Neural crest cell (in vitro differentiated cells): ENCODE measurements at regions not wholly inside any gene's neighbourhood (a gene's known extent, or its start where the extent isn't known, plus 50 kb on each side); places are given as distances from the start of the nearest gene placed in this dataset.

ENCODE experiments used
- DNase-seq: peaks from one replicate; pipeline ENCODE4 v3.0.0; 2021; ENCODE audit warnings: low read depth, mixed read lengths, low spot score
- H3K27ac Mint-ChIP-seq: one replicate; pipeline ENCODE4 v1.8.0; 2021; ENCODE audit warnings: mild to moderate bottlenecking, mixed read lengths; ENCODE audit not compliant: unreplicated experiment
- H3K27me3 Mint-ChIP-seq: 2 replicates; pipeline ENCODE4 v1.8.0; 2021; ENCODE audit warnings: low read depth, mild to moderate bottlenecking, mixed read lengths
- H3K36me3 Mint-ChIP-seq: 2 replicates; pipeline ENCODE4 v1.8.0; 2021; ENCODE audit warnings: low read depth, mild to moderate bottlenecking, mixed read lengths
- H3K4me1 Mint-ChIP-seq: 2 replicates; pipeline ENCODE4 v1.8.0; 2021; ENCODE audit warnings: mixed read lengths
- H3K4me3 Mint-ChIP-seq: one replicate; pipeline ENCODE4 v1.8.0; 2021; ENCODE audit warnings: mild to moderate bottlenecking, mixed read lengths
- H3K9me3 Mint-ChIP-seq: 2 replicates; pipeline ENCODE4 v1.8.0; 2021; ENCODE audit warnings: mixed read lengths
- TF ChIP-seq, protein P1 (sequence below): fragments of 200-600 bp; sonication (generic); conservative IDR thresholded peaks from 2 replicates; pipeline ENCODE4 v1.5.0; 2021; ENCODE audit warnings: antibody characterized with exemption, mild to moderate bottlenecking

DNA sequence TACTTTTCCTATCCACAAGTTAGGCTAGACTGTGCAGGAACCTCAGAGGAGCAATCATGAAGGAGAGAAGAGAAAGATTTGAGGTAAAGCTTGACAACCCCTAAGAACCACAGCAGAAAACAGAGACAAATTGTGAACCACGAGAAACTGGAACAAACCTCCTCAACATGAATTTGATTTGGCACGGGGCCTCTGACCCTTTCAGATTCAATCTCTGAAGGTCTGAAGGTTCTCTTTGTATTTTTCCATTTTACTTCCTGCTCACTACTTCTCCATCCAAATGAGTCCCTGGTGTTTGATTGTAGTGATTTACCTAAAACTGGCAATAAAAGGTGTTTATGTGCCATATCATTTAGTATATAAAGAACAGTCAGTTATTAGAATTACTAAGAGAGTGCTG lies 126.1 kb upstream of the STXBP5 start:
- Mint-ChIP-seq H3K9me3 (no peaks in the 10 kb centered on the region), H3K27ac (no peak overlapping the region), H3K36me3 (no peaks in the 10 kb centered on the region), H3K27me3 (no peaks in the 10 kb centered on the region), H3K4me1 (peaks cover 8% of the 10 kb centered on the region), H3K4me3 (no peak overlapping the region)
- TF ChIP-seq, protein P1, sequence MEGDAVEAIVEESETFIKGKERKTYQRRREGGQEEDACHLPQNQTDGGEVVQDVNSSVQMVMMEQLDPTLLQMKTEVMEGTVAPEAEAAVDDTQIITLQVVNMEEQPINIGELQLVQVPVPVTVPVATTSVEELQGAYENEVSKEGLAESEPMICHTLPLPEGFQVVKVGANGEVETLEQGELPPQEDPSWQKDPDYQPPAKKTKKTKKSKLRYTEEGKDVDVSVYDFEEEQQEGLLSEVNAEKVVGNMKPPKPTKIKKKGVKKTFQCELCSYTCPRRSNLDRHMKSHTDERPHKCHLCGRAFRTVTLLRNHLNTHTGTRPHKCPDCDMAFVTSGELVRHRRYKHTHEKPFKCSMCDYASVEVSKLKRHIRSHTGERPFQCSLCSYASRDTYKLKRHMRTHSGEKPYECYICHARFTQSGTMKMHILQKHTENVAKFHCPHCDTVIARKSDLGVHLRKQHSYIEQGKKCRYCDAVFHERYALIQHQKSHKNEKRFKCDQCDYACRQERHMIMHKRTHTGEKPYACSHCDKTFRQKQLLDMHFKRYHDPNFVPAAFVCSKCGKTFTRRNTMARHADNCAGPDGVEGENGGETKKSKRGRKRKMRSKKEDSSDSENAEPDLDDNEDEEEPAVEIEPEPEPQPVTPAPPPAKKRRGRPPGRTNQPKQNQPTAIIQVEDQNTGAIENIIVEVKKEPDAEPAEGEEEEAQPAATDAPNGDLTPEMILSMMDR: no peak
- DNase-seq: no peak

DNA sequence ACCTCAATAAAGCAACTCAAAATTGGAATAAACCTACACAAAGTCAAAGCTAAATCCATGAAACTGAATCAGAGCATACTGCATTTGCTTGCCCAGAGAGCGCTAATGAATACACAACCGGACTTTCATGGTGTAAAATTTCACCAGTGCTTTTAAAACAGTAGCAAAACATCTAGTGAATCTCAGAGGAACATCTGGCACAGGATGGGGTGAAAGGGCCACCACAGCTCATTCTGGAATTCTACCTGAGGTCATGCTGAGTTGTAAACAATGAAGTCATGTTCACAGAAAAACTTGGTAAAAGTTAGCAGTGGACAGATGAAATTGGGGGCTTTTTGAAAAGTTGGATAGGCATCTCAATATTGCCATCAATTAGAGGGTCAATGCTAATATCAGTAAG lies 125.6 kb upstream of the STXBP5 start:
- Mint-ChIP-seq H3K4me1 (peaks cover 5% of the 10 kb centered on the region), H3K9me3 (no peaks in the 10 kb centered on the region), H3K27me3 (no peaks in the 10 kb centered on the region), H3K36me3 (no peaks in the 10 kb centered on the region), H3K27ac (no peak overlapping the region), H3K4me3 (no peak overlapping the region)
- TF ChIP-seq, protein P1: no peak
- no peak for DNase-seq

DNA sequence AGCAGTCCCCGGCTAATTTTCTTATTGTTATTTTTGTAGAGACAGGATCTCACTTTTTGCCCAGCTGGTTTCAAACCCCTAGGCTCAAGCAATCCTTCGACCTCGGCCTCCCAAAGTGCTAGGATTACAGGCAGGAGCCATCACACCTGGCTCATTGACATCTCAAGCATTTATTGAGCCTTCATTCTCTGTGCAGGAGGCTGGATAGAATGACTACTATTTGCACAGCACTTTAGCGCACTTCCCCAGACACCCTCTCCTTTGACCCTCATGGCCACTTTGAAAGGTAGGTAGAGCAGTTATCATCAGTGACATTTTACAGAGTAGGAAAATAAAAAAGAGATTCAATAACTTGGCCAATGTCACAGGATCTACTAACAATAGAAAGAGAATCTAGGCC lies 124.0 kb upstream of the STXBP5 start:
- Mint-ChIP-seq H3K36me3 (no peaks in the 10 kb centered on the region), H3K4me1 (peaks cover 3% of the 10 kb centered on the region), H3K4me3 (no peak overlapping the region), H3K27ac (no peak overlapping the region), H3K27me3 (no peaks in the 10 kb centered on the region), H3K9me3 (no peaks in the 10 kb centered on the region)
- DNase-seq: no peak
- TF ChIP-seq, protein P1: no peak

DNA sequence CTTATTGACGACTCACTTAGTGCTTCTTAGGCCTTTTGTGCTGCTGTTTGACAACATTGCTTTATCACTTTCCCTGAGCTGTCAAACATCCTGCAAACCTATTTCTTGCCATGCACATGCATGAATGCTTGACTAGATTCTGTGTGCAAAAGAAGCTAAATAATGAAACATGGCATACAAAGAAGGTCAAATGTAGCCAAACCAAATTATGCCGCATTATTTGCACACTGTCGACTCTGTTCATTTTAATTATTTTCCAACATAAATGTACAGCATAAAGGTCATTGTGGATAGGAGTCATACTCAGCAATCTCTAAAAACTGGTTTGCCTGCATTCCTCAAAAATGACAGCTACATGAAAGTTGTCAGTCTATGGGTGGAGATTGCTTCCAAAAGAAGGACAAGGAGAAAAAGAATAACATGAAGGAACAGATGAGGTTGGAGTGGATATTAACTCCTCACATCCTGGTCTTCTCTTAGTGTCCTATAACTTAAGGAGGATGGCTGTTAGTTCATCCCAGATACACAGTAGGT lies 123.1 kb upstream of the STXBP5 start:
- TF ChIP-seq, protein P1: no peak
- peaks cover 3% of the 10 kb centered on the region for H3K4me1 Mint-ChIP-seq
- no peaks in the 10 kb centered on the region for H3K36me3 Mint-ChIP-seq
- no peak overlapping the region for H3K27ac Mint-ChIP-seq
- no peak overlapping the region for H3K4me3 Mint-ChIP-seq
- no peak for DNase-seq
- no peaks in the 10 kb centered on the region for H3K27me3 Mint-ChIP-seq
- no peaks in the 10 kb centered on the region for H3K9me3 Mint-ChIP-seq

DNA sequence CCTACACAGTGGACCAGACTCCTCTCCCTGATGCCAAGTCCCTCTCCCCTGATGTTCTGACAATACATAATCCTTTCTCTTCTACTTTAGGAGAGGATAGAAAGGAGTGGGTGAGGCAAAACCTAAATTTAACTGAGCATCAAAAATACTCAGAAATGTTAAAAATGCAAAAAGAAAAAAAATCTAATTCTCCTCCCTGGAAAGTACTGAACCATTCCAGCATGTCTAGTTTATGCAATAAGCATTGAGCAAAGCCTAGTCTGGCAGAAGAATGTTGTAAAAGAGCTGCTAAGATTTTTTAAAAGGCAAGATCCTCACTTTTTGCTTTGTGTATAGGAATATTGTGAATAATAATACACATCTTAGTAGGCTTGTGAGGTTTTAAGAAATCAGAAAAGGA lies 116.6 kb upstream of the STXBP5 start:
- Mint-ChIP-seq H3K27ac (no peak overlapping the region), H3K36me3 (no peaks in the 10 kb centered on the region), H3K27me3 (no peaks in the 10 kb centered on the region), H3K4me1 (no peaks in the 10 kb centered on the region), H3K4me3 (no peak overlapping the region), H3K9me3 (peaks cover 10% of the 10 kb centered on the region)
- TF ChIP-seq, protein P1: no peak
- DNase-seq: no peak

DNA sequence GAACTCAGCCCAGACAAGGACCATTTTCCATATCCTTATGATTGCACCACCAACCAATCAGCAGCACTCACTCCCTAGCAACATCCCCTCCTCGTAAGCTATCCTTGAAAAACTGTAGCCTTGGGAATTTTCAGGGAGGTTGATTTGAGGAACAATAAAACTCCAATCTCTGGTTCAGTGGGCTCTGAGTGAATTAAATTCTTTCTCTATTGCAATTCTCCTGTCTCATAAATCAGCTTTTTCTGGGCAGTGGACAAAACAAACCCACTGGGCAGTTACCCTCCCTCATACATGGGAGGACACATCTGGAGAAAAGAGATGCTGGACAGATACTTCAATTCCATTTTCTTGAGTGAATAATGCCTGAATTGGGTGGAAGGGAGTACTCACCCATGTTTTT lies 115.4 kb upstream of the STXBP5 start:
- H3K27me3 Mint-ChIP-seq: no peaks in the 10 kb centered on the region
- no peaks in the 10 kb centered on the region for H3K4me1 Mint-ChIP-seq
- H3K36me3 Mint-ChIP-seq: no peaks in the 10 kb centered on the region
- H3K4me3 Mint-ChIP-seq: no peak overlapping the region
- peaks cover 10% of the 10 kb centered on the region for H3K9me3 Mint-ChIP-seq
- no peak for DNase-seq
- TF ChIP-seq, protein P1: no peak
- H3K27ac Mint-ChIP-seq: no peak overlapping the region
